ENCODE measurements at regions not wholly inside any gene's neighbourhood (a gene's known extent, or its start where the extent isn't known, plus 50 kb on each side); places are given as distances from the start of the nearest gene placed in this dataset.

DNA sequence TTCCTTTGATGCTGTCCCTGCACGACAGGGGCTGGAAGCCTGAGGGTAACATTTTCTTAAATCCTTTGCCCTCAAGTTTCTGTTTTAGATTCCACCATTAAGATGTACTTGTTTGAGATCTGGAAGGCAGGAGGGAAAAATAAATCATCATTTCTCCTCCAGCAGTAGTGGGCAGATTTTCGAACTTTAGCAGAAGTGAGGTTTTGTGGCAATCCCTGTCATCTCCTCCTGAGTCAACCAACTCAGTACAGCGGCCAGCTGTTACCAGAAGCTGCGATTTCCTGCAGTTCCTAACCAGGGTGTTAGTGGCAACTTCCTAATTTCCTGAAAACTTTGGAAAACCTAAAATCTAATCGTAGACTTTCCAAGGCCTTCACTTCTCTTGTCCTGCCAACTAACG, 517.2 kb upstream of the ACVR2A start:
- WGBS, 3 donors, result 13 to 25% (median 15%) methylated on average over 6 of the region's 6 CpGs
- TF ChIP-seq EP300 (IDR thresholded peaks at IDR 0.05) (no peak), POLR2A (IDR thresholded peaks at IDR 0.05) (no peak)
- TF ChIP-seq, protein P1, sequence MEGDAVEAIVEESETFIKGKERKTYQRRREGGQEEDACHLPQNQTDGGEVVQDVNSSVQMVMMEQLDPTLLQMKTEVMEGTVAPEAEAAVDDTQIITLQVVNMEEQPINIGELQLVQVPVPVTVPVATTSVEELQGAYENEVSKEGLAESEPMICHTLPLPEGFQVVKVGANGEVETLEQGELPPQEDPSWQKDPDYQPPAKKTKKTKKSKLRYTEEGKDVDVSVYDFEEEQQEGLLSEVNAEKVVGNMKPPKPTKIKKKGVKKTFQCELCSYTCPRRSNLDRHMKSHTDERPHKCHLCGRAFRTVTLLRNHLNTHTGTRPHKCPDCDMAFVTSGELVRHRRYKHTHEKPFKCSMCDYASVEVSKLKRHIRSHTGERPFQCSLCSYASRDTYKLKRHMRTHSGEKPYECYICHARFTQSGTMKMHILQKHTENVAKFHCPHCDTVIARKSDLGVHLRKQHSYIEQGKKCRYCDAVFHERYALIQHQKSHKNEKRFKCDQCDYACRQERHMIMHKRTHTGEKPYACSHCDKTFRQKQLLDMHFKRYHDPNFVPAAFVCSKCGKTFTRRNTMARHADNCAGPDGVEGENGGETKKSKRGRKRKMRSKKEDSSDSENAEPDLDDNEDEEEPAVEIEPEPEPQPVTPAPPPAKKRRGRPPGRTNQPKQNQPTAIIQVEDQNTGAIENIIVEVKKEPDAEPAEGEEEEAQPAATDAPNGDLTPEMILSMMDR (IDR thresholded peaks at IDR 0.05), result no peak
- Histone ChIP-seq H3K27me3 (no peaks in the 10 kb centered on the region), H3K27ac (no peak overlapping the region), H3K9me3 (no peaks in the 10 kb centered on the region), H3K4me3 (no peak overlapping the region), H3K4me1 (ENCODE audit: insufficient read depth) (peaks cover 2% of the 10 kb centered on the region), H3K36me3 (no peaks in the 10 kb centered on the region)
- DNase-seq, result no peak
- intact Hi-C loops (cut with DNase I), result no loop called here

DNA sequence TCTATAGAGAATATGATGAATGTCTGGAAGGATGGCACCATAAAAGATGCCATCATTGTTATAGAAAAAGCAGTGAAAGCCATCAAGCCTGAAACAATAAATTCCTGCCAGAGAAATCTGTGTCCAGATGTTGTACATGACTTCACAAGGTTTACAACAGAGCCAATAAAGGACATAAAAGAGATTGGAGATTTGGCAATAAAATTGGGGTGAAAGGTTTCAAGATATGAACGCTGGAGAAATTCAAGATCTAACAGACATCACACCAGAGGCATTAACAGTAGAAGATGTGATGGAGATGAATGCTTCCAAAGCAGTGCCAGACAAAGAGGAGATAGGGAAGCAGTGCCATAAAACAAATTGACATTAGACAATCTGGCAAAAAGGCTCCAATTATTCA, 518.8 kb upstream of the ACVR2A start:
- intact Hi-C loops (cut with DNase I), result no loop called here
- WGBS, 3 donors, result 20 to 34% (median 33%) methylated on average over 1 of the region's 1 CpG
- H3K4me1 ChIP-seq (ENCODE audit: insufficient read depth), result peaks cover 2% of the 10 kb centered on the region
- TF ChIP-seq, protein P1 (IDR thresholded peaks at IDR 0.05), result no peak
- TF ChIP-seq POLR2A (IDR thresholded peaks at IDR 0.05) (no peak), EP300 (IDR thresholded peaks at IDR 0.05) (no peak)
- H3K36me3 ChIP-seq, result no peaks in the 10 kb centered on the region
- no peak overlapping the region for H3K27ac ChIP-seq
- H3K27me3 ChIP-seq, result no peaks in the 10 kb centered on the region
- H3K9me3 ChIP-seq, result no peaks in the 10 kb centered on the region
- H3K4me3 ChIP-seq, result no peak overlapping the region
- DNase-seq, result no peak

DNA sequence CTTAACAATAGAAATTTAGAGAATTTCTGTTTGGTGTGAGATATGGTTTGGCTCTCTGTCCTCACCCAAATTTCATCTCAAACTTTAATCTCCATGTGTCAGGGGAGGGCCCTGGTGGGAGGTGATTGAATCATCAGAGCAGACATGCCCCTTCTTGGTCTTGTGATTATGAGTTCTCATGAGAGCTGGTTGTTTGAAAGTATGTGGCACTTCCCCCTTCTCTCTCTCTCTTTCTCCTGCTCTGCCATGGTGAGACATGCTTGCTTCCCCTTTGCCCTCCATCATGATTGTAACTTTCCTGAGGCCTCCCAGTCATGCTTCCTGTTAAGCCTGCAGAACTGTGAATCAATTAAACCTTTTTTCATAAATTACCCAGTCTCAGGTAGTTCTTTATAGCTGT, 524.7 kb upstream of the ACVR2A start:
- Histone ChIP-seq H3K27me3 (no peaks in the 10 kb centered on the region), H3K27ac (no peak overlapping the region), H3K4me3 (no peak overlapping the region), H3K9me3 (no peaks in the 10 kb centered on the region), H3K4me1 (ENCODE audit: insufficient read depth) (no peaks in the 10 kb centered on the region), H3K36me3 (no peaks in the 10 kb centered on the region)
- TF ChIP-seq, protein P1 (IDR thresholded peaks at IDR 0.05), result no peak
- TF ChIP-seq POLR2A (IDR thresholded peaks at IDR 0.05) (no peak), EP300 (IDR thresholded peaks at IDR 0.05) (no peak)
- intact Hi-C loops (cut with DNase I), result no loop called here
- DNase-seq, result no peak

DNA sequence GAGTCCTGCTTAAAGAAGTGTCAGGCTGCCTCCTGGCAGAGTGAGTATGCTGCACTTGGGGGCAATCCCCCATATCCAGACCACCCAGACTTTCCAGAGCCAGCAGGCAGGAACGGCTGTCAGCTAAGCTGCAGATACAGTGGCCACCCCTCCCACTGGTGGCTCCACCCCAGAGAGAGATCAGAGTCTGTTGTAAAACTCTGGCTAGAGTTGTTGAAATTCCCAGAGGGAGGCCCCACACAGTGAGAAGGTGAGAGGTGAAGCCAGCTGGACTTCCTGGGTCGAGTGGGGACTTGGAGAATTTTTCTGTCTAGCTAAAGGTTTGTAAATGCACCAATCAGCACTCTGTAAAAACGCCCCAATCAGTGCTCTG, 533.8 kb upstream of the ACVR2A start:
- Histone ChIP-seq H3K9me3 (no peaks in the 10 kb centered on the region), H3K4me3 (no peak overlapping the region), H3K27me3 (no peaks in the 10 kb centered on the region), H3K36me3 (no peaks in the 10 kb centered on the region), H3K27ac (no peak overlapping the region), H3K4me1 (ENCODE audit: insufficient read depth) (no peaks in the 10 kb centered on the region)
- no peak for DNase-seq
- intact Hi-C loops (cut with DNase I), result no loop called here
- WGBS, 3 donors, result 50 to 71% (median 50%) methylated on average over 2 to 3 of the region's 3 CpGs
- TF ChIP-seq POLR2A (IDR thresholded peaks at IDR 0.05) (no peak), EP300 (IDR thresholded peaks at IDR 0.05) (no peak)
- TF ChIP-seq, protein P1 (IDR thresholded peaks at IDR 0.05), result no peak
